Choroid plexus epithelial cell (primary cell): ENCODE measurements at regions not wholly inside any gene's neighbourhood (a gene's known extent, or its start where the extent isn't known, plus 50 kb on each side); places are given as distances from the start of the nearest gene placed in this dataset.

ENCODE experiments used
- DNase-seq: peaks from one replicate; pipeline ENCODE4 v3.0.0-alpha.2; 2010; ENCODE audit warnings: low read depth
- H3K4me3 ChIP-seq: 2 replicates; pipeline ENCODE4 v1.5.1; 2011; ENCODE audit warnings: low read depth, mild to moderate bottlenecking, control low read depth, low read length, moderate library complexity
- CTCF ChIP-seq: conservative IDR thresholded peaks from 2 replicates; pipeline ENCODE4 v1.5.1; 2011; ENCODE audit warnings: low read depth, mild to moderate bottlenecking, control low read depth, inconsistent platforms, low read length, moderate library complexity

DNA sequence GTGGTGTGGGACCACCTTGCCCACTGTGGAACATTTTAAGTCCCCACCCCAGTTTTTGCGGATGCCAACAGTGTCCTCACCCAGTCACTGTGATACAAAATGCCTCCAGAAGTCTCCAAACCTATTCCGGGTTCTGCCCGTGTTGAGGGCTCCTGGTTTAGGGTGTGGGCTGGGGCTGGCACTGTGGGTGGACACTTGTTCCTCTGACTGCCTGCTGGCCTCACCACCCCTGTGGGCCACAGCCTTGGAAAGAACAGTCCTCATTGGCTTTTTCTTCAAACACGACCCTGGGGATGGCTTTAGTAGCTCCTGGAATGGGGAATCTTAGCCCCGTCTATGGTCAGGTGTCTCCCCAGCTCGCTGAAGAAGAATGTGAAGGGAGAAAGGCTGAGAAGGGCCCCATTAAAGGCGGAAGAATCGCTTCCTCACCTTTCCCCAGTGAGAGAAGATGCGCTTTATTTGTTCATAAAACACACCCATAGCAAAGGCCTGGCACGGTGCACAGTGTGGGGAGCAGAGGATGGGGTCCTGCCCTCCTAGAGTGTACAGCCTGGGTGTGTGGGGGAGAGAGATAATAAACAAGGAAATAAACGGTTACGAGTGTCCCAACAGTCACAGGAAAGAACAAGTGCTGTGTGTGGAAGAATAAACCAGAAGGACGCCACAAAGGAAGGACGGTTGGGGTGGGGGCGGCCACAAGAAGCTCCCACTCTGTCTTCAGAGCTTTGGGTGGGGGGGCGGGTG, 56.3 kb upstream of the SLC22A11 start:
- no peak for TF ChIP-seq CTCF
- DNase-seq, result no peak
- H3K4me3 ChIP-seq, result no peak overlapping the region

- no peak for TF ChIP-seq CTCF
- H3K4me3 ChIP-seq, result no peak overlapping the region
- DNase-seq, result no peak
Measured at GRCh38 chr11:64500176-64501013, 55.3 kb upstream of the SLC22A11 start.

- H3K4me3 ChIP-seq, result no peak overlapping the region
- no peak for DNase-seq
Measured at GRCh38 chr11:64501500-64502427, 54.0 kb upstream of the SLC22A11 start.

GRCh38 chr11:64502634-64503033, 53.1 kb upstream of the SLC22A11 start:
- H3K4me3 ChIP-seq, result no peak overlapping the region
- DNase-seq, result no peak
- TF ChIP-seq CTCF, result no peak

More at GRCh38 chr11:64501500-64502427, 54.0 kb upstream of the SLC22A11 start:
- no peak for TF ChIP-seq CTCF

- H3K4me3 ChIP-seq, result no peak overlapping the region
- no peak for TF ChIP-seq CTCF
- DNase-seq, result no peak
Measured at GRCh38 chr11:64503186-64503753, 52.5 kb upstream of the SLC22A11 start.

DNA sequence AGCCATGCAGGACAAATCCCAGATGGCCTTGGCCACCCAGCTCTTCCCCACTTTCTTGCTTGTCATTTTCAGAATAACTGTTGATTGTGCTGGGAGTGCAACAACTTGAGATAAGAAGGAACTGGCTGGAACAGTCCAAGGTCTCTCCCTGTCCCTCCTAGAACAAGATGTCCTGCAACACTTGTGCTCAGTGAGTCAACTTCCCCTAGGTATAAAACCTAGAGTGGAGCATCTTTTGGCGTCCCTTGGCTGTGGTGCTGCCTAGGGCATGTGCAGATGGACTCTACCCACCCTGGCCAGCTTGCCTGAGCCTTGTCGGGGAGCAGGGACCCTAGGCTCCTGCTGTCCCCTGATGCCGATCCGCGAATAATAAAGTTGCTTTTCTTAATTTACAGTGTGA, 50.7 kb upstream of the SLC22A11 start:
- TF ChIP-seq CTCF, result no peak
- DNase-seq, result no peak
- no peak overlapping the region for H3K4me3 ChIP-seq
